ENCODE measurements at regions not wholly inside any gene's neighbourhood (a gene's known extent, or its start where the extent isn't known, plus 50 kb on each side); places are given as distances from the start of the nearest gene placed in this dataset.
"Not testable (repeated sequence)": the region's sequence is repeated elsewhere in the genome, so short reads cannot be mapped to it uniquely, and the experiment has no call there.

DNA sequence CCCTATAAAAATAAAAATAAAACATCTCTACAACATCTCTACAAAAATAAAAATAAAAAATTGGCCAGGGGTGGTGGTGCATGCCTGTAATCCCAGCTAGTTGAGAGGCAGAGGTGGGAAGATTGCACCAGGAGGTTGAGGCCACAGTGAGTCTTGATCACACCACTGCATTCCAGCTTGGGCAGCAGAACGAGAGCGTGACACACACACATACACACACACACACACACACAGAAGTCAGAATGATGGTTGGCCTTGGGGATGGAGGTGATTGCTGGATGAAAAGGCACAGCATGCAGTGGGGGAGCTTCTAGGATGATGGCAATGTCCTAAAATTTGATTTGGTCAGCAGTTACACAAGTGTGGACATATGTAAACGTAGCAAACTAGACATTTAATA, 69.7 kb upstream of the SOD1 start:
- intact Hi-C loops (cut with micrococcal nuclease), result no loop called here
- H3K27ac Mint-ChIP-seq, result no peak overlapping the region
- no peaks in the 10 kb centered on the region for H3K27me3 Mint-ChIP-seq (ENCODE audit: low read depth)
- no peak for DNase-seq
- no peak overlapping the region for H3K4me3 Mint-ChIP-seq
- no peaks in the 10 kb centered on the region for H3K36me3 Mint-ChIP-seq (ENCODE audit: low read depth)
- H3K4me1 Mint-ChIP-seq (ENCODE audit: low read depth), result no peaks in the 10 kb centered on the region
- CTCF ChIA-PET, result interaction anchor here (3.5 kb wide), 1 partner anchor 9 kb away, joined by 16 read pairs; no protein-coding TSS in a partner anchor
- H3K9me3 Mint-ChIP-seq, result no peaks in the 10 kb centered on the region

DNA sequence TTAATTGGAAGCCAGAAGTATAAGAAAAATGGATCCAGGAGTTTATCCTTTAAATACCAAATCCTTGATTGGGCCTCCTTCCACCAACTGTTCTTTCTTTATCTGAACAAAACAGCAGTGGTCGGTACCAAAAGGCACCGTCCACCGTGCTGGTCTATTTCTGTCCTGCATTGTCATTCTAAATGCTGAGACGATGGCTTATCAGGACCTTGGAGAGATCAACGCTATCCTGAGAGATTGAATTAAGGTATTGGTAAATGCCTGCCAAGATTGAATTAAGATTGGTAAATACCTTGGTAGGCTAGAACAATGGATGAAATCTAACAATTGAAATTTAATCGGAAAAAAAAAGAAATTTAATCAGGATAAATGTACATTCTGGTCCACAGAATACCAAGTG, 73.4 kb upstream of the SOD1 start:
- no peaks in the 10 kb centered on the region for H3K27me3 Mint-ChIP-seq (ENCODE audit: low read depth)
- intact Hi-C loops (cut with micrococcal nuclease), result no loop called here
- no peak overlapping the region for H3K4me3 Mint-ChIP-seq
- H3K36me3 Mint-ChIP-seq (ENCODE audit: low read depth), result no peaks in the 10 kb centered on the region
- H3K4me1 Mint-ChIP-seq (ENCODE audit: low read depth), result no peaks in the 10 kb centered on the region
- H3K27ac Mint-ChIP-seq, result no peak overlapping the region
- H3K9me3 Mint-ChIP-seq, result no peaks in the 10 kb centered on the region
- CTCF ChIA-PET, result no interaction called here
- DNase-seq, result no peak

DNA sequence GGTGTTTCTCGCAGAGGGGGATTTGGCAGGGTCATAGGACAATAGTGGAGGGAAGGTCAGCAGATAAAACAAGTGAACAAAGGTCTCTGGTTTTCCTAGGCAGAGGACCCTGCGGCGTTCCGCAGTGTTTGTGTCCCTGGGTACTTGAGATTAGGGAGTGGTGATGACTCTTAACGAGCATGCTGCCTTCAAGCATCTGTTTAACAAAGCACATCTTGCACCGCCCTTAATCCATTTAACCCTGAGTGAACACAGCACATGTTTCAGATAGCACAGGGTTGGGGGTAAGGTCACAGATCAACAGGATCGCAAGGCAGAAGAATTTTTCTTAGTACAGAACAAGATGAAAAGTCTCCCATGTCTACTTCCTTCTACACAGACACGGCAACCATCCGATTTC, 75.6 kb upstream of the SOD1 start:
- H3K27ac Mint-ChIP-seq; DNase-seq; H3K9me3 Mint-ChIP-seq; intact Hi-C loops (cut with micrococcal nuclease); H3K4me3 Mint-ChIP-seq; H3K4me1 Mint-ChIP-seq (ENCODE audit: low read depth); H3K36me3 Mint-ChIP-seq (ENCODE audit: low read depth); H3K27me3 Mint-ChIP-seq (ENCODE audit: low read depth): not testable (repeated sequence)
- CTCF ChIA-PET, result interaction anchor here (1.0 to 5.4 kb wide), 3 partner anchors 35 to 472 kb away, joined by 3 to 131 read pairs (median 3); no protein-coding TSS in a partner anchor

- no peak overlapping the region for H3K4me3 Mint-ChIP-seq
- H3K36me3 Mint-ChIP-seq (ENCODE audit: low read depth), result no peaks in the 10 kb centered on the region
- H3K27me3 Mint-ChIP-seq (ENCODE audit: low read depth), result no peaks in the 10 kb centered on the region
- no peaks in the 10 kb centered on the region for H3K4me1 Mint-ChIP-seq (ENCODE audit: low read depth)
- no peaks in the 10 kb centered on the region for H3K9me3 Mint-ChIP-seq
- DNase-seq, result no peak
- CTCF ChIA-PET, result interaction anchor here (0.5 to 5.4 kb wide), 8 partner anchors 24 to 575 kb away, joined by 3 to 131 read pairs (median 12); no protein-coding TSS in a partner anchor
- intact Hi-C loops (cut with micrococcal nuclease), result no loop called here
- H3K27ac Mint-ChIP-seq, result no peak overlapping the region
Observed at GRCh38 chr21:31583498-31583897, 76.0 kb upstream of the SOD1 start.

DNA sequence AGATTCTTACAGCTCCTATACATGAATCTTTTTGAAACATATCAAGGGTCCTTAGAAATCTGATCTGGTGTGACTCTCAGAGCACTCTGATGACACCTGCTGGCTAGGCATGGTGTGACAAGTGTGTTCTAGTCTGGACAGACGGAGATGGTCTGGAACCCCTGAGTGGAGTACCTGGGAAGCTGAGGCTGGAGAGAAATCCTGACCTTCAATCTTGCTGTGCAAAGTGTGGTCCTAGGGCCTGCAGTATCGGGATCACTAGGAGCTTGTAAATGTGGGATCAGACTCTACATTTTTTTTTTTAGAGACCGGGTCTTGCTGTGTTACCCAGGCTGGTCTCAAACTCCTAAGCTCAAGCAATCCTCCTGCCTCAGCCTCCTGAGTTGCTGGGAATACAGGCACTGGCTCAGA, 78.6 kb upstream of the SOD1 start:
- Mint-ChIP-seq H3K27ac (no peak overlapping the region), H3K4me3 (no peak overlapping the region), H3K36me3 (ENCODE audit: low read depth) (no peaks in the 10 kb centered on the region), H3K27me3 (ENCODE audit: low read depth) (no peaks in the 10 kb centered on the region), H3K4me1 (ENCODE audit: low read depth) (peaks cover 2% of the 10 kb centered on the region), H3K9me3 (no peaks in the 10 kb centered on the region)
- peak; percentile 88 for DNase-seq
- CTCF ChIA-PET, result interaction anchor here (0.6 to 5.4 kb wide), 60 partner anchors 10 to 493 kb away, joined by 3 to 131 read pairs (median 5); no protein-coding TSS in a partner anchor
- intact Hi-C loops (cut with micrococcal nuclease), result loop anchor here (1.0 to 2.0 kb wide), 6 partner anchors 23 to 483 kb away; no protein-coding TSS in a partner anchor

DNA sequence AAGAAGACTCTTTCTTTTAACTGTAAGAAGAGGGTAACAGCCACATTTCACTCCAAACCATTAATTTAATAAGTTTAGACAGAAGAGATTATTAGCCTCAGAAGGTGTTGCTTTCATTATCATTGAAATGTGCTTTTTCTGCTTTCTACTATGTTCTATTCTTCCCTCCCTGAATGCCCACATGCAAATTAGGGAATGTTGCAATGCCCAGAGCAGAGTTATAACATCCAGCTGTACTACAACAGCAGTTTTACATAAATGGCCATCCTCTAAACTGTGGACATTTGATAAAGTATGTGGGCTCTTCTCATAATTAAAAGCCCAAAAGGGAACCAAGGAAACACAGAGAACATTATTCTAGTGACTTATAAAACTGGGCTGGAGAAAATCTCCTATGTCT, 82.2 kb upstream of the SOD1 start:
- Mint-ChIP-seq H3K27ac (no peak overlapping the region), H3K4me1 (ENCODE audit: low read depth) (peaks cover 2% of the 10 kb centered on the region), H3K4me3 (no peak overlapping the region), H3K27me3 (ENCODE audit: low read depth) (no peaks in the 10 kb centered on the region), H3K9me3 (peaks cover 7% of the 10 kb centered on the region), H3K36me3 (ENCODE audit: low read depth) (no peaks in the 10 kb centered on the region)
- no peak for DNase-seq
- CTCF ChIA-PET, result interaction anchor here (0.6 to 1.1 kb wide), 5 partner anchors 18 to 468 kb away, joined by 3 to 4 read pairs (median 3); no protein-coding TSS in a partner anchor
- intact Hi-C loops (cut with micrococcal nuclease), result no loop called here

GRCh38 chr21:31576428-31576827, 83.1 kb upstream of the SOD1 start:
- Mint-ChIP-seq H3K27ac (no peak overlapping the region), H3K9me3 (peaks cover 7% of the 10 kb centered on the region), H3K36me3 (ENCODE audit: low read depth) (no peaks in the 10 kb centered on the region), H3K27me3 (ENCODE audit: low read depth) (no peaks in the 10 kb centered on the region), H3K4me3 (no peak overlapping the region), H3K4me1 (ENCODE audit: low read depth) (peaks cover 2% of the 10 kb centered on the region)
- CTCF ChIA-PET, result interaction anchor here (0.6 to 1.4 kb wide), 6 partner anchors 17 to 477 kb away, joined by 3 to 4 read pairs (median 3); no protein-coding TSS in a partner anchor
- no peak for DNase-seq
- intact Hi-C loops (cut with micrococcal nuclease), result no loop called here

- DNase-seq, result no peak
- Mint-ChIP-seq H3K27me3 (ENCODE audit: low read depth) (no peaks in the 10 kb centered on the region), H3K4me1 (ENCODE audit: low read depth) (peaks cover 2% of the 10 kb centered on the region), H3K4me3 (no peak overlapping the region), H3K9me3 (peaks cover 7% of the 10 kb centered on the region), H3K36me3 (ENCODE audit: low read depth) (no peaks in the 10 kb centered on the region), H3K27ac (no peak overlapping the region)
- intact Hi-C loops (cut with micrococcal nuclease), result no loop called here
- CTCF ChIA-PET, result interaction anchor here (0.6 kb wide), 1 partner anchor 399 kb away, joined by 3 read pairs; no protein-coding TSS in a partner anchor
Observed at GRCh38 chr21:31573217-31573616, 86.3 kb upstream of the SOD1 start.

DNA sequence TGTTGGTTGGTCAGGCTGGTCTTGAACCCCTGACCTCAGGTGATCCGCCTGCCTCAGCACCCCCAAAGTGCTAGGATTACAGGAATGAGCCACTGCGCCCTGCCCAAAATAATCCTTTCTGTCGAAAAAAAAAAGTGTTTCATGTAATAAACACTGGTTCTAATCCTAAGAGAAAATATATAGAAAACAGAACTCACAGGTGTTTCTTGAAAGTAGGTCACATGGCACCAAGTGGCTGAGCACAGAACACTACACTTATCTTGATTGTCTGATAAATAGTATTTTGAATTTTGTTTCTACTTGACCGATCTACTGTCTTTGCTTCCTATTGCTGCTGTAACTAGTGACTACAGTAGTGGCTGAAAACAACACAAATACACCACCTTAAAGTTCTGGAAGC, 87.6 kb upstream of the SOD1 start:
- Mint-ChIP-seq H3K27ac (no peak overlapping the region), H3K9me3 (peaks cover 7% of the 10 kb centered on the region), H3K36me3 (ENCODE audit: low read depth) (no peaks in the 10 kb centered on the region), H3K4me1 (ENCODE audit: low read depth) (no peaks in the 10 kb centered on the region), H3K27me3 (ENCODE audit: low read depth) (no peaks in the 10 kb centered on the region), H3K4me3 (no peak overlapping the region)
- intact Hi-C loops (cut with micrococcal nuclease), result no loop called here
- no peak for DNase-seq
- CTCF ChIA-PET, result interaction anchor here (0.6 to 1.7 kb wide), 2 partner anchors 9 to 375 kb away, joined by 3 to 15 read pairs; no protein-coding TSS in a partner anchor

DNA sequence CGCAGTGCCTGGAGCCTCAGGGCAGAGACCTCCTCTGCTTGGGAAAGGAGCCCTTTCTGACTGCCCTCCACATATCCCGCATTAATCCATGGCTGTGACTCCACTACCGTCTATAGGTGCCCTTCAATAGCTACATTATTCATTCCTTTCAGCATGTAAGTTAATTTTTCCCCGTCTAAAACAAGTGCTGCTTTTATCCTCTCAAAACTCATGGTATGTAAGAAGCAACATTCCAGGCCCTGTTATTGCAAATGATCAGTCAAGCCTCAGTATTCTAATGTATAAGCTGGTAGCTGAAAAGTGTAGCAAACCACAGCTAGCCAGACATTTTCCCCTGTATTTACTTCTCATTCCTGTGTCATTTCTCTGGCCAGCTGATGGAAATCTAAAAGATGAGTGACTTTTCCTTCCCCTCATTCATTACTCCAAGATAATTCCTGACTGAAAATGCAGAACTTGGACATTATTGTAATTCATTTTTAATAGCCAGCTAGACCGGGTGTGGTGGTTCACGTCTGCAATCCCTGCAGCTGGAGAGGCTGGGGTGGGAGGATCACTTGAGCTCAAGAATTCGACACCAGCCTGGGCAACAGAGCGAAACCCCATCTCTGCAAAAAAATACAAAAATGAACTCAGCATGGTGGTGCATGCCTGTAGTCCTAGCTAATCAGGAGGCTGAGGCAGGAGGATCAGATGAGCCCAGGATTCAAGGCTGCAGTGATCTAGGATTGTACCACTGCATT, 88.5 kb upstream of the SOD1 start:
- H3K27ac Mint-ChIP-seq, result no peak overlapping the region
- H3K27me3 Mint-ChIP-seq (ENCODE audit: low read depth), result no peaks in the 10 kb centered on the region
- H3K9me3 Mint-ChIP-seq, result peaks cover 7% of the 10 kb centered on the region
- no peak overlapping the region for H3K4me3 Mint-ChIP-seq
- CTCF ChIA-PET, result interaction anchor here (0.6 to 1.7 kb wide), 5 partner anchors 9 to 85 kb away, joined by 3 to 15 read pairs (median 4); no protein-coding TSS in a partner anchor
- intact Hi-C loops (cut with micrococcal nuclease), result no loop called here
- DNase-seq, result no peak
- H3K4me1 Mint-ChIP-seq (ENCODE audit: low read depth), result no peaks in the 10 kb centered on the region
- H3K36me3 Mint-ChIP-seq (ENCODE audit: low read depth), result no peaks in the 10 kb centered on the region

DNA sequence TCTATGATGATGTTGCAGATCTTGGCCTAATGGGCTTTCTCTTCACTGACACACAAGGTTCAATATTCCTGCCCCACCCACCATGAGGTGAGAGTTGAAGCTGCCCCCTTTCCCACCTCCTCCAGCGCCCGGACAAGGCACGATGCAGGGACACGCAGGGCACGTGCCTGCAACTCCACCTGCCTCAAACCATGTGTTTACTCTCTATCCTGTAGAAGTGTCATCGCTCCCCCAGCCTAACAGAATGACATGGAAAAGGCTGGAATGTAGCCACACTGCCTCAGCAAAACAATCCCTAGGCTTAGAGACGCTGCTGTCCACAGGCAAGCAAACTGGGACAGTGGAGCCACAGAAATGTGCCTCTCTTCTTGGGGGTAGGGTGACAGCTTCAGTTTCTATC, 92.9 kb upstream of the SOD1 start:
- H3K4me1 Mint-ChIP-seq (ENCODE audit: low read depth), result no peaks in the 10 kb centered on the region
- CTCF ChIA-PET, result no interaction called here
- H3K36me3 Mint-ChIP-seq (ENCODE audit: low read depth), result no peaks in the 10 kb centered on the region
- H3K27me3 Mint-ChIP-seq (ENCODE audit: low read depth), result no peaks in the 10 kb centered on the region
- H3K27ac Mint-ChIP-seq, result no peak overlapping the region
- DNase-seq, result no peak
- no peak overlapping the region for H3K4me3 Mint-ChIP-seq
- intact Hi-C loops (cut with micrococcal nuclease), result no loop called here
- no peaks in the 10 kb centered on the region for H3K9me3 Mint-ChIP-seq

- intact Hi-C loops (cut with micrococcal nuclease), result no loop called here
- Mint-ChIP-seq H3K9me3 (no peaks in the 10 kb centered on the region), H3K36me3 (ENCODE audit: low read depth) (no peaks in the 10 kb centered on the region), H3K4me3 (no peak overlapping the region), H3K27me3 (ENCODE audit: low read depth) (no peaks in the 10 kb centered on the region), H3K4me1 (ENCODE audit: low read depth) (no peaks in the 10 kb centered on the region), H3K27ac (no peak overlapping the region)
- DNase-seq, result no peak
- CTCF ChIA-PET, result no interaction called here
Observed at GRCh38 chr21:31566064-31566463, 93.4 kb upstream of the SOD1 start.

DNA sequence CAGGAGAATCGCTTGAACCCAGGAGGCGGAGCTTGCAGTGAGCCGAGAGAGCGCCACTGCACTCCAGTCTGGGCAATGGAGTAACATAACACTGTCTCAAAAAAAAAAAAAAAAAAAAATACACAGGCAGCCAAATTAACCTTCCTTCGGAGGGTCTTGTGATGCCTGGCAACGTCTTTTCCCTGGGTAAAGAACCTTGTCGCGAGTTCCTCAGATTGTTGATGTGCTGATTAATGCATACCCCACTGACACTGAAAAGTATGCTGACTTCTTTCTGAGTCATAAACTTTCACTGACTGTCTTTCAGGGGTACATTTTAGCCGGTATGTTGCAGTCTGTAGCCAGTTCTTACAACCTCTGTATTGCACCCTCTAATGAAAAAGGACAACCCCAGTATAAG, 95.1 kb upstream of the SOD1 start:
- peaks cover 10% of the 10 kb centered on the region for H3K4me1 Mint-ChIP-seq (ENCODE audit: low read depth)
- H3K27me3 Mint-ChIP-seq (ENCODE audit: low read depth), result no peaks in the 10 kb centered on the region
- H3K27ac Mint-ChIP-seq, result no peak overlapping the region
- H3K9me3 Mint-ChIP-seq, result no peaks in the 10 kb centered on the region
- DNase-seq, result no peak
- H3K4me3 Mint-ChIP-seq, result no peak overlapping the region
- CTCF ChIA-PET, result interaction anchor here (1.2 kb wide), 1 partner anchor 40 kb away, joined by 8 read pairs; no protein-coding TSS in a partner anchor
- intact Hi-C loops (cut with micrococcal nuclease), result no loop called here
- peaks cover 4% of the 10 kb centered on the region for H3K36me3 Mint-ChIP-seq (ENCODE audit: low read depth)
